GM23248 (cell line): ENCODE measurements at regions not wholly inside any gene's neighbourhood (a gene's known extent, or its start where the extent isn't known, plus 50 kb on each side); places are given as distances from the start of the nearest gene placed in this dataset.
A peak's percentile ranks its signal among the peaks of the same experiment; 100 is the strongest.

Source experiments
- DNase-seq: peaks from one replicate; pipeline ENCODE4 v3.0.0-alpha.2; 2015
- H2AFZ ChIP-seq: fragments of 200-600 bp; sonication (generic); 2 replicates; pipeline ENCODE4 v1.6.1; 2016; ENCODE audit warnings: antibody characterized with exemption
- H3F3A ChIP-seq: fragments of 200-600 bp; sonication (generic); 2 replicates; pipeline ENCODE4 v1.6.1; 2016; ENCODE audit warnings: mild to moderate bottlenecking, antibody characterized with exemption, mixed run types; ENCODE audit not compliant: insufficient read depth
- H3K27ac ChIP-seq: fragments of 200-600 bp; sonication (generic); 2 replicates; pipeline ENCODE4 v1.5.1; 2016; ENCODE audit warnings: mild to moderate bottlenecking
- H3K27me3 ChIP-seq: fragments of 200-600 bp; sonication (generic); replicated peaks from 2 replicates; pipeline ENCODE4 v1.6.1; 2016; ENCODE audit warnings: mild to moderate bottlenecking; ENCODE audit not compliant: insufficient read depth
- H3K36me3 ChIP-seq: fragments of 200-600 bp; sonication (generic); 2 replicates; pipeline ENCODE4 v1.6.1; 2016; ENCODE audit warnings: low read depth, mild to moderate bottlenecking
- H3K4me1 ChIP-seq: fragments of 200-600 bp; sonication (generic); 2 replicates; pipeline ENCODE4 v1.6.1; 2016; ENCODE audit warnings: mild to moderate bottlenecking; ENCODE audit not compliant: insufficient read depth
- H3K4me2 ChIP-seq: fragments of 200-600 bp; sonication (generic); one replicate; pipeline ENCODE4 v1.6.1; 2016; ENCODE audit warnings: mild to moderate bottlenecking; ENCODE audit not compliant: unreplicated experiment
- H3K4me3 ChIP-seq: fragments of 200-600 bp; sonication (generic); 2 replicates; pipeline ENCODE4 v1.5.1; 2016; ENCODE audit warnings: mild to moderate bottlenecking
- H3K79me2 ChIP-seq: fragments of 200-600 bp; sonication (generic); 2 replicates; pipeline ENCODE4 v1.6.1; 2016; ENCODE audit warnings: mild to moderate bottlenecking; ENCODE audit not compliant: insufficient read depth
- H3K9ac ChIP-seq: fragments of 200-600 bp; sonication (generic); 2 replicates; pipeline ENCODE4 v1.6.1; 2016; ENCODE audit warnings: mild to moderate bottlenecking
- H3K9me2 ChIP-seq: fragments of 200-600 bp; sonication (generic); 2 replicates; pipeline ENCODE4 v1.6.1; 2016; ENCODE audit warnings: mixed run types, mild to moderate bottlenecking, moderate library complexity; ENCODE audit not compliant: insufficient read depth
- H3K9me3 ChIP-seq: fragments of 200-600 bp; sonication (generic); one replicate; pipeline ENCODE4 v1.6.1; 2017; ENCODE audit warnings: low read depth
- H4K20me1 ChIP-seq: fragments of 200-600 bp; sonication (generic); 2 replicates; pipeline ENCODE4 v1.6.0; 2016; ENCODE audit not compliant: insufficient read depth
- EZH2 ChIP-seq: fragments of 200-600 bp; sonication (generic); IDR thresholded peaks from 2 replicates; pipeline ENCODE4 v1.6.1; 2018; ENCODE audit warnings: antibody characterized with exemption, mild to moderate bottlenecking; ENCODE audit not compliant: insufficient read depth, poor library complexity, severe bottlenecking
- EZH2phosphoT487 ChIP-seq: fragments of 200-600 bp; sonication (generic); IDR thresholded peaks from 2 replicates; pipeline ENCODE4 v1.6.1; 2018; ENCODE audit warnings: antibody characterized with exemption, moderate library complexity, mild to moderate bottlenecking, low read depth; ENCODE audit not compliant: insufficient read depth
- whole genome bisulfite sequencing, 2 experiments: methylation state at CpG; one replicate each; pipeline ENCODE4 v1.1.6; 2015 to 2017; ENCODE audit warnings: low lambda C conversion rate in 2 of 2, low coverage in 1 of 2; ENCODE audit errors: missing lambda C conversion rate in 2 of 2; 5-methylcytosine and 5-hydroxymethylcytosine counted together
- in situ Hi-C: fragments of 300-500 bp; cut with MboI; formaldehyde crosslinking; loops from 2 replicates; pipeline ENCODE4 v1.15.0; 2020

DNA sequence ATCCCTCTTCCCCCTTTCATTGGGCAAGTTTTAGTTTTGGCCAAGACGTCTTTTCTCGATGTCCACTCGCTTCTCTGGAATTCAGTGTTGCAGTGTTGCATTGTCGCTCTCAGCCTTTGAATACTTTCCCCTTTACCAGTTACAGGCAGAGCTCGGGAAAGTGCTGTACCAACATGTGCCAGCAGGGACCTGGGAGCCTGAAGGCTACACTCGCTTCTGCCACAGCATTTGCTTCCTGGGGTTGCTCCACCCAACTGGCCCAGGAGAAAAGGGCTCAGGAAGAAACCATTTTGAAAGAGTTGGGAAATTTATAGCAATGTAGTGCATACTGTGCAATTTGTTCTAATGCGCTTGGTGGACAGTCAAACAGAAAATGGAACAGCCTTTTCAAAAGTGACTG is 78.6 kb downstream of the LINC00237 start:
- in situ Hi-C loops: no loop called here
- Histone ChIP-seq H3F3A (no peaks in the 10 kb centered on the region), H4K20me1 (no peaks in the 10 kb centered on the region), H3K9me2 (no peaks in the 10 kb centered on the region), H3K36me3 (no peaks in the 10 kb centered on the region), H3K4me2 (no peak overlapping the region), H2AFZ (no peak overlapping the region), H3K27me3 (no peaks in the 10 kb centered on the region), H3K9me3 (no peaks in the 10 kb centered on the region), H3K27ac (no peak overlapping the region), H3K79me2 (no peaks in the 10 kb centered on the region), H3K4me3 (no peak overlapping the region), H3K9ac (no peak overlapping the region), H3K4me1 (no peaks in the 10 kb centered on the region)
- TF ChIP-seq EZH2 (no peak), EZH2phosphoT487 (no peak)
- WGBS, 2 experiments: 54 to 55% methylated on average over 7 of the region's 7 CpGs
- DNase-seq: peak; percentile 23

DNA sequence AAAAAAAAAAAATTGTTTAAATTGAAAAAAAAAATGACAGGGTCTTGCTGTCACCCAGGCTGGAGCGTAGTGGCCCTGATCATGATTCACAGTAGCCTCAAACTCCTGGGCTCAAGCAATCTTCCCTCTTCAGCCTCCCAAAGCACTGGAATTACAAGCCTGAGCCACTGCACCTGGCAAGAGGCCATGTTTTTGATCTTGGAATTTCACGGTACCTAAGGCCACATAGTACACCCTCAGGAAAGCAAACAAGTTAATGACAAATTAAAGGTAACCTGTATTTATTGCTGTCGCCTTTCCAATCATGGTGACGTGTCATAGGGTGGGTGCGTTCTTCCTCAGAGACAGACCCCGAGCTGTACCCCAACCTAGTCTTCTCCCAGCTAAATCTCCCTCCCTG is 79.2 kb downstream of the LINC00237 start:
- Histone ChIP-seq H3K9me2 (no peaks in the 10 kb centered on the region), H3F3A (no peaks in the 10 kb centered on the region), H3K27me3 (no peaks in the 10 kb centered on the region), H3K9me3 (no peaks in the 10 kb centered on the region), H3K79me2 (no peaks in the 10 kb centered on the region), H4K20me1 (no peaks in the 10 kb centered on the region), H3K9ac (no peak overlapping the region), H3K4me3 (no peak overlapping the region), H3K4me1 (no peaks in the 10 kb centered on the region), H3K27ac (no peak overlapping the region), H3K36me3 (no peaks in the 10 kb centered on the region), H3K4me2 (no peak overlapping the region), H2AFZ (no peak overlapping the region)
- in situ Hi-C loops: no loop called here
- DNase-seq: no peak
- TF ChIP-seq EZH2phosphoT487: no peak
- no peak for TF ChIP-seq EZH2
- 39 to 44% methylated on average over 6 of the region's 6 CpGs for WGBS, 2 experiments

DNA sequence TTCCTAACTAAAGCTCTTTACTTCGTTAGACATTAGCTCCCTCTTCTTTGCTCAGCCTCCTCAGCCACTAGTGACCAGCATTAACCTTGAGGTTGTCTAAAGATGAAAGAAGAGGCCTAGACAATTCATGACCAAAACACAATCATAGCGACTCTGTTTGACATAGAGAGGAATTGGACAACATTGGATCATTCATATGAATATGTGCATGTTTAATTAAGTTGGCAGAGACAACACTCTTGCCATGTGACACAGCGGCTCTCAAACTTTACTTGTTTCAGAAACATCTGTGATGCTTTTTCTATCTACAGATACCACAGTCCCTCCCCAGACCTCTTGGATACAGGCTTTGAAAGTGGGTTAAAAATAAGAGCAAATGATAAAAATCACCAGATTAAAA is 81.7 kb downstream of the LINC00237 start:
- WGBS, 2 experiments: 13 to 14% methylated on average over 3 of the region's 3 CpGs
- DNase-seq: no peak
- Histone ChIP-seq H3K4me1 (0 out of 2 replicates have a peak, but pooled peaks cover 2% of the 10 kb centered on the region), H2AFZ (no peak overlapping the region), H3K4me3 (no peak overlapping the region), H3F3A (no peaks in the 10 kb centered on the region), H3K9me2 (no peaks in the 10 kb centered on the region), H3K27me3 (peaks cover 13% of the 10 kb centered on the region), H3K9me3 (no peaks in the 10 kb centered on the region), H3K4me2 (no peak overlapping the region), H4K20me1 (no peaks in the 10 kb centered on the region), H3K27ac (no peak overlapping the region), H3K79me2 (no peaks in the 10 kb centered on the region), H3K36me3 (no peaks in the 10 kb centered on the region), H3K9ac (no peak overlapping the region)
- no peak for TF ChIP-seq EZH2
- TF ChIP-seq EZH2phosphoT487: no peak
- in situ Hi-C loops: no loop called here

DNA sequence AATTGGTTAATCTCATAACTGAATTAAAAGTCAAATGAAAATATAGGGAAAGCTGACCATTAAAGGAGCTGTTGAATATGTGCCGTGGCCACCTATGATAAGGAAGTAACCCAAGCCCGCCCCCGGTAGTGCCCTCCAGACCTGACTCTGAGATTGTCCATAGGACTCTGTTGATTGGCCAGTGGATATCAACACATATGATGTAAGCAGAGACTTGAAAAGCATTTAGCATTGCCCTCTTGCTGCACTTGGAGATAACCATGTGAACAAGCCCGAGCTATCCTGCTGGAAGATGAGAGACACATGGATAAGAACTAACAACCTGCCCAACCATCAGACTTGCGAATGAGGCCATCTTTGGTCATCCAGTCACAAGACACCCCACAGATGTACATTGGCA is 83.2 kb downstream of the LINC00237 start:
- Histone ChIP-seq H3K9ac (no peak overlapping the region), H3K27me3 (peaks cover 24% of the 10 kb centered on the region), H3K4me1 (0 out of 2 replicates have a peak, but pooled peaks cover 2% of the 10 kb centered on the region), H4K20me1 (no peaks in the 10 kb centered on the region), H3K9me2 (no peaks in the 10 kb centered on the region), H3K9me3 (no peaks in the 10 kb centered on the region), H3K4me2 (no peak overlapping the region), H3K36me3 (no peaks in the 10 kb centered on the region), H3K79me2 (no peaks in the 10 kb centered on the region), H2AFZ (no peak overlapping the region), H3K27ac (no peak overlapping the region), H3F3A (no peaks in the 10 kb centered on the region), H3K4me3 (no peak overlapping the region)
- in situ Hi-C loops: no loop called here
- 59 to 67% methylated on average over 5 of the region's 5 CpGs for WGBS, 2 experiments
- TF ChIP-seq EZH2phosphoT487 (no peak), EZH2 (no peak)
- DNase-seq: no peak

GRCh38 chr20:21021472-21021790 is 84.7 kb downstream of the LINC00237 start:
- Histone ChIP-seq H3K4me2 (no peak overlapping the region), H3K79me2 (no peaks in the 10 kb centered on the region), H3K9me3 (no peaks in the 10 kb centered on the region), H4K20me1 (no peaks in the 10 kb centered on the region), H2AFZ (no peak overlapping the region), H3K9ac (no peak overlapping the region), H3K9me2 (no peaks in the 10 kb centered on the region), H3K36me3 (no peaks in the 10 kb centered on the region), H3K4me1 (0 out of 2 replicates have a peak, but pooled peaks cover 2% of the 10 kb centered on the region), H3K27ac (no peak overlapping the region), H3F3A (no peaks in the 10 kb centered on the region), H3K4me3 (no peak overlapping the region), H3K27me3 (peaks cover 27% of the 10 kb centered on the region)
- DNase-seq: no peak
- 0 to 8% methylated on average over 1 of the region's 1 CpG for WGBS, 2 experiments
- no peak for TF ChIP-seq EZH2
- in situ Hi-C loops: no loop called here
